ENCODE measurements at regions not wholly inside any gene's neighbourhood (a gene's known extent, or its start where the extent isn't known, plus 50 kb on each side); places are given as distances from the start of the nearest gene placed in this dataset.
"Not testable (repeated sequence)": the region's sequence is repeated elsewhere in the genome, so short reads cannot be mapped to it uniquely, and the experiment has no call there.

DNA sequence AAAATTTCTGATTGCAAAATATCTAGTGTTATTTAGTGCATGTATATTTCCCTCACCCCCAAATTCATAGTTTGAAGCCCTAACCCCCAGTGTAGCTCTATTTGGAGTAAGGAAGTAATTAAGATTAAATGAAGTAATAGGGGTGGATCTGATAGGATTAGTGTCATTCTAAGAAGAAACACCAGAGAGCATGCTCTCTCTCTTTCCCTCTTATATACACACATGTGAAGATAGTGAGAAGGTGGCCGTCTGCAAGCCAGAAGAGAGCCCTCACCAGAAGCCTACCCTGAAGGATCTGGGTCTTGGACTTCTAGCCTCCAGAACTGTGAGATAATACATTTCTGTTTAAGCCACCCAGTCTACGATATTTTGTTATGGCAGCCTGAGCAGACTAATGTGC lies 120.3 kb downstream of the TMEM30B start:
- DNase-seq: no peak

DNA sequence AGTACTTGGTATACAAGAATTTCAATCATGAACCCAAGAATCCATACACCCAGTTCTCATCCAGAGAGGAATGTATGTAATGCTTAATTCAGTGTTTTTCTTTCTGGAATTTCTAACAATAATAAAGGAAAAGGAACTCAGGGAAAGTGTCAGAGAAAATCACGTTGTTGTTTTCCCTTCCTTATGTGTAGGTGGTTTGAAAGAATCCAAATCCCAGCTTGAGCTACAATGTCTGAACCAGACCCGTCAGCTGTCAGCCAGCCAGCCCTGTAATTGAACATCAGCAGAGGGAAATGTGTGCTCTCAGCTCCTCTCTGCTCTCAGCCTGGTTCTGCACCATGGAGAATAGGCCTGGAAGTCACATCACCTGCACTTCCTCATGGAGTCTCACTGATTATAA lies 126.5 kb downstream of the TMEM30B start:
- no peak for DNase-seq

DNA sequence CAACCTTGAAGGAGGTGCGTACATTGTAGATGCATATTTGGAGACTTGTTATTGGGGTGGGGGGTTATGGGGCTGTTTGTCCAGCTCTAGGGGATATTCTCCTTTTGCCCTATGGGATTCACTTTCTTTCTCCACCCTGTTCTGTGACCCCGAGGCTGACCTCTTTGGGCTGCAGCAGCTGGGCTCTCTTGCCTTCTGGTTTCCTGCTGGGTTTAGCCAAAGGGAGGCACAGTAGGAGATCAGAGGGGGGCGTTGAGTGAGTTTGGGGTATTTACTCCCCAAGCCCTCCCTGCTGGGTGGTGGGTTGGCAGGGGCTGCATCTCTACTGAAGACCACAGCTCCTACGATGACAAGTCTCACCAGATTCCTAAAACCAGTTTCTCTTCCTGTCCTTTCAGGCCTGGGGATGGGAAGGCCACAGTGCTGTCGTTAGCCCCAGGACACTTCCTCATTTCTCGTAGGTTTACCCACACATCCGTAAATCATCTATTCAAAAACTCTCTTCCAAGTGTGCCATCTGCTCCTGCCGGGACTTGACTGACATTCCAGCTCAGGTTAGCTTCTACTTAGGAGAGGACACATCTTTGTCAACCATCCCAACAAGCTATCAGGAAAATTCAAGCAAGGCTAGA lies 127.1 kb downstream of the TMEM30B start:
- DNase-seq: no peak

DNA sequence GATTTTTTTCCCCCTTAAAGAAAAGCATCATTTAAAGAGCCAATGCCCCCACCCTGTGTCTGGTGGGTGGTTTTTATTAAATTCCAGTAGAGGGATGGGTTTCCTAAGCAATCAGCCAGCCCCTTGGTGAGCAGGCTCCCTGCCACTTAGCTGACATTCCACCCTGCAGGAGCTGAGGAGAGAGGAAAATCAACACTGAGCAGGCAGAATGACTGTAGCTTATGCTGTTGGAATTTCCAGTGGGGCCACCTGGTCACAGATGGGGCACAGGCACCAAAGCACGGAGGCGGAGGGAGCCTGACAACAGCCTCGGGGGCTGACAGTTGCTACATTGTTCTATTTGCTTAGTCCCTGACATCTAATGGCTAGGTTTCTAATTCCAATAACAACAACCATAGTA lies 127.7 kb downstream of the TMEM30B start:
- DNase-seq: no peak

- no peak for DNase-seq
These were observed 128.2 kb downstream of the TMEM30B start for GRCh38 chr14:61152851-61153364.

DNA sequence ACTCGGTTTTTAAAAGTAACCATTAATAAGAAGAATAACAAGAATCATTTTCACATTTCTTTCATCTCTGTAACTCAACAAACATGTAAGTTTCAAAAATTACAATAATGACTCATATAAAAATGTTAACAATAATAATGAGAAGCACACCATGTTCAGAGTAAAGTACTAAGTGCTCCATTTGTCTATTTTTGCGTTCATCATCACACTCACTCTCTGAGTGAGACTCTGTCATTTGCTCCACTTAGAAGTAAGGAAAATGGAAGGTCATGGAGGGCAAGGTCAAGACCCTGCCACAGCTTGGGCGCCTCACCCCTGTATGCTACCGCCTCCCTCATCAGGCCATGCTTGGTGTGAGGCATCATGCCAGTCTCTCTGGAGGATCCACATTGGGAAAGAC lies 129.9 kb downstream of the TMEM30B start:
- no peak for DNase-seq

GRCh38 chr14:61150851-61151250 lies 130.3 kb downstream of the TMEM30B start:
- DNase-seq: no peak

DNA sequence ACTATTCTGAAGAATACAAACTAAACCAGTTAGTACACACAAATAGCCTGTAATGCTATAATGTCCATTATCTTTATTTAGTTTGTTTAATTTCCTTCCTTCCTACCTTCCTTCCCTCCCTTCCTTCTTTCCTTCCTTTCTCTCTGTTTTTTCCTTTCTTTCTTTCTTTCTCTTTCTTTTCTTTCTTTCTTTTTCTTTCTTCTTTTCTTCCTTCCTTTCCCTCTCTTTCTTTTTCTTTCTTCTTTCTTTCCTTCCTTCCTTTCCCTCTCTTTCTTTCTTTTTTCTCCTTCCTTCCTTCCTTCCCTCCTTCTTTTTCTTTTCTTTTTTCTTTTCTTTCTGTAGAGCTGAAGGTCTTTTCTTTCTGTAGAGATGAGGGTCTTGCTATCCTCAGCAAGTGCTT lies 131.2 kb downstream of the TMEM30B start:
- no peak for DNase-seq

DNA sequence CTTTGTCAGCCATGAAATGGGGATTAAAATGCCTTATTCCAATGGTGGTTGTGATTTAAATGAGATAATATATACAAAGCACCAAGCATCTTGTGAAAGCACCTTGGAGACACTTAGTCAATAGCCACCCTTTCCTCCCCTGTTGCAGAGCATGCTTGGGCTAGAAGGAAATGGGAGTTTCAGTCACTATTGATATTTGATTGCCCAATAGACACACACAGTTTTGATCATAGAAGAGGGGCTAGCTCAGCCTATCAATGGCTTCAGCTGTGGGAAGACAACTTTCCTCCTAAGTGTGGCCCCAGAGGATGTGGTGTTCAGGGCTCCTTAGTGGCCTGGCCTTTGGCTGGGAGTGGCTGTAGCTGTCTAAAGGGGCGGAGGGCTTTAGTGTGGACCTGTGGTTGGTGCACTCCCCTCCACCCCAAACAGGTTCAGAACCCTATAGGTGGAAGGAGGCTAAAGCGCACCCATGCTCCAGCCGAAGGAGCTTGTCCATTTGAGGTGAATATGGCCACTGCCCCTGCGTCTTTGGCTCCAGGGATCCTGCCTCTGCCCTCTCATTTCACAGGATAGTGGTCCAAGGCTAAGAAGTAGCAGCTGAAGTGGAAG lies 132.3 kb downstream of the TMEM30B start:
- no peak for DNase-seq

GRCh38 chr14:61147831-61148549 lies 133.1 kb downstream of the TMEM30B start:
- DNase-seq: peak; percentile 27 to 33

DNA sequence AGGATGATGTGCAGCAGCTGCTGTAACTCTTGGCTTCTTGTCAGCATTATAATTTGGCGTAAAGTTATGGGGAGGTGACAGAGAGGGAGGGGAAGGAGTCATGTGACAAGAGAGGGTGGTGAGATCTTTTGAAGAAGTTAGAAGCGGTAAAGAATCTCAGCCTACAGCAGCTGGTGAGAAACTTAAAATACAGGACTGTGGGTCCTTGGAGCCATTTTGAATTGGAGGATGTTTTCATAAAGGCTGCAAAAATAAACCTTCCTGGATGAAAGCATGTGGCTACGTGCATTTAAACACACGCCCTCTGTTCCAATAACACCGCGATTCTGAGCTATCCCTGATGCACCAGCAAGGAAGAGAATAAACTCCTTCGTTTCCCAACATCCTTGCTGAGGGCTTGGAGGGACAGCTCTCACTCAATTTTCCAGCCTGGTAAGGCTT lies 133.7 kb downstream of the TMEM30B start:
- DNase-seq: no peak

- DNase-seq: no peak
These were observed 134.2 kb downstream of the TMEM30B start for GRCh38 chr14:61146899-61147298.

GRCh38 chr14:61145903-61146481 lies 135.1 kb downstream of the TMEM30B start:
- no peak for DNase-seq

DNA sequence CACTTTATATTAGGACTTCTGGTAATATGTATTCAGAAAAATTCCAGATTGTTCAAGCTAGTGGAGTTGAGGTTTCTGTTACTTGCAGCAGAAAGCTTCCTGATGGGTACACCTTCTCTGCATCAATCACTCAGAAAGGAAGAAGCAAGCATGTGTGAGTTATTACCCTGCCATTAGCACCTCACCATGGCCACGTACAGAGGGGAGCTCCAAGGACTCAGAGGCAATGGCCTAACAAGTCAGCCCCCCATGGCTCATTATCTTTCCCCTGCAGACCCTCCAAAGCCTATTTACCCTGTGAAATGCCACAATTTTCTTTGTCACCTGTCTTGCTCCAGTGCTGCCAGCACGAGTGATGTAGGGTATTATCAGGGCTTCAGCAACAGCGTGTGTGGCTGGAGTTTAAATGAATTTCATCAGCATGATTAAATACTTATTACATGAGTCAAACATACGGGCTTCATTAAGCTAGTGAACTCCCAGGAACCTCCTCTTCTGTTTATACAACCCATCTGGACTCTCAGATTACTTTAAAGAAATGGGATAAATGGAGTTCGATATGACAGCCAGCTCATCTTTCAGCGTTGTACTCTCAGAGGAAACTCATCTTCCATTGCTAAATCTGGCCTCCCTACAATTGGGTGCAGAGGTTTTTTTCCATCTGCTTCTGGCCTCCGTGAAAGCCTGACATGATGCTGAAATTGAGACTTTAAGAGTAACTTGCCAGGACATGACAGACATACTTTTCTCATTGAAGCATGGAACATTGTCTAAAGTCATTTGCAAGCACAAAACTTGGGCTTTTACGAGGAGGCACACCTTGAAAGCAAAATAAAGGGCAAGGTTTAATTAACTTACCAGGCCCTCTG lies 135.9 kb downstream of the TMEM30B start:
- DNase-seq: no peak

DNA sequence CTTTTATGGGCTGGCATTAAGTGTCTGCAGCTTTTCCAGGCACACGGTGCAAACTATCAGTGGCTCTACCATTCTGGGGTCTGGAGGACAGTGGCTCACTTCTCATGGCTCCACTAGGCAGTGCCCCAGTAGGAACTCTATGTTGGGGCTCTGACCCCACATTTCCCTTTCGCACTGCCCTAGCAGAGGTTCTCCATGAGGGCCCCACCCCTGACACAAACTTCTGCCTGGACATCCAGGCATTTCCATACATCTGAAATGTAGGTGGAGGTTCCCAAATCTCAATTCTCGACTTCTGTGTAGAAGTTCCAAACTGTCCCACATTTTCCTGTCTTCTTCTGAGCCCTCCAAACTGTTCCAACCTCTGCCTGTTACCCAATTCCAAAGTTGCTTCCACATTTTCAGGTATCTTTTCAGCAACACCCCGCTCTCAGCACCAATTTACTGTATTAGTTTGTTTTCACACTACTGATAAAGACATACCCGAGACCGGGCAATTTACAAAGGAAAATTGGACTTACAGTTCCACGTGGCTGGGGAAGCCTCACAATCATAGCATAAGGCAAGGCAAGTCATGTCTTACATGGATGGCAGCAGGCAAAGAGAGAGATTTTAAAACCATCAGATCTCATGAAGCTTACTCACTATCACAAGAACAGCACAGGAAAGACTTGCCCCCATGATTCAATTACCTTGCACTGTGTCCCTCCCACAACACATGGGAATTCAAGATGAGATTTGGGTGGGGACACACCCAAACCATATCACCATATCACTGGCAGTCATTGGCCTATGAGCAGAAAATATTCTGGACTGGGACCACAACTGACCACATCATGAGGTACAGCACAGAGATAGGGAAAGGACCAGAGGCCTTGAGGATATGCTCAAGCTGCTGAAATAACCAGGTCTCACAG lies 136.8 kb downstream of the TMEM30B start:
- DNase-seq: not testable (repeated sequence)

GRCh38 chr14:61140872-61141271 lies 140.3 kb downstream of the TMEM30B start:
- DNase-seq: no peak

- DNase-seq: no peak
These were observed 140.9 kb downstream of the TMEM30B start for GRCh38 chr14:61140271-61140670.

DNA sequence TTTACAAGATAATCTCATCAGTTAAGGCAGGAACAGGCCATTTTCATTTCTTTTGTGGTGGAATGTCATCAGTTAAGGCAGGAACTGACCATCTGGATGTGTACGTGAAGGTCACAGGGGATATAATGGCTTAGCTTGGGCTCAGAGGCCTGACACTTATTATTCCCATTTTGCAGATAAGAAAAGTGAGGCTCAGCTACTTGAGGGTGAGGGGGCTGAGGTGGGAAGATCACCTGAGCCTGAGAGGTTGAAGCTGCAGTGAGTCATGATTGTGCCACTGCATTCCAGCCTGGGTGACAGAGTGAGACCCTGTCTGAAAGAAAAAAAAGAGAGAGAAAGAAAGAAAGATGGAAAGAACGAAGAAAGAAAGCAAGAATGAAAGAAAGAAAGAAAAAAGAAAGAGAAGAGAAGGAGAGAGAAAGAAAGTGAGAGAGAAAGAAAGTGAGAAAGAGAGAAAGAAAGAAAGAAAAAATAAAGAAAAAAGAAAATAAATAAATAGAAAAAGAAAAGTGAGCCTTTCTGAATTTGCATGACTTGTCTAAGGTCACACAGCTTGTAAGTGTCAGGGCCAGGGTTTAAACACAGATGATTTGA lies 142.0 kb downstream of the TMEM30B start:
- DNase-seq: no peak

GRCh38 chr14:61132894-61133293 lies 148.2 kb downstream of the TMEM30B start:
- no peak for DNase-seq

GRCh38 chr14:61132336-61132735 lies 148.8 kb downstream of the TMEM30B start:
- DNase-seq: no peak
